UCSD-AML1 (cell line): ENCODE measurements at regions not wholly inside any gene's neighbourhood (a gene's known extent, or its start where the extent isn't known, plus 50 kb on each side); places are given as distances from the start of the nearest gene placed in this dataset.

Source experiments
- DNase-seq: peaks from one replicate; lab custom pipeline; 2025; ENCODE audit not compliant: unreplicated experiment; lab: John Stamatoyannopoulos, UW

DNA sequence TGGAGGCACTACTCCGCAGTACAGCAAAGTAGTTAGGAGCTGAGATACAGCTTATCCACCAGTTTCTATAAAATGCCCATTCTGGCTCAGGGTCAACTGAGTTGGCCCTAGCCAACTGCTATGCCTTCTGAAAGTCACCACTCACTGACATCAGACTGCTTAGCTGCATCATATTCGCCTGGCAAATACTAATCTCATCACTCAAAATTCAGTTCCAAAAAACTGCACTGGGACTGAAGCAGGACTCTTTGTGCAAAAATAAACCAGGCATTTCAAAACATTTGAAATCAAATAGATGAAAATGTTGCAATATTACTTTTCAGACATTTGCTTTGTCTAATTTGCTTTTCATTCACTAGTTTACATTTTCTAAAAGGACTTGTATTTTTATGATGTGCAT lies 230.0 kb downstream of the ALDH8A1 start:
- DNase-seq: no peak

GRCh38 chr6:134719286-134719685 lies 230.6 kb downstream of the ALDH8A1 start:
- no peak for DNase-seq

- no peak for DNase-seq
Measured at GRCh38 chr6:134714679-134715078, 235.2 kb downstream of the ALDH8A1 start.

GRCh38 chr6:134714113-134714512 lies 235.8 kb downstream of the ALDH8A1 start:
- no peak for DNase-seq

- DNase-seq: no peak
Measured at GRCh38 chr6:134712311-134712710, 237.6 kb downstream of the ALDH8A1 start.

- DNase-seq: no peak
Measured at GRCh38 chr6:134708079-134708478, 241.8 kb downstream of the ALDH8A1 start.

GRCh38 chr6:134707342-134708031 lies 242.4 kb downstream of the ALDH8A1 start:
- DNase-seq: no peak

GRCh38 chr6:134706806-134707205 lies 243.1 kb downstream of the ALDH8A1 start:
- DNase-seq: no peak

DNA sequence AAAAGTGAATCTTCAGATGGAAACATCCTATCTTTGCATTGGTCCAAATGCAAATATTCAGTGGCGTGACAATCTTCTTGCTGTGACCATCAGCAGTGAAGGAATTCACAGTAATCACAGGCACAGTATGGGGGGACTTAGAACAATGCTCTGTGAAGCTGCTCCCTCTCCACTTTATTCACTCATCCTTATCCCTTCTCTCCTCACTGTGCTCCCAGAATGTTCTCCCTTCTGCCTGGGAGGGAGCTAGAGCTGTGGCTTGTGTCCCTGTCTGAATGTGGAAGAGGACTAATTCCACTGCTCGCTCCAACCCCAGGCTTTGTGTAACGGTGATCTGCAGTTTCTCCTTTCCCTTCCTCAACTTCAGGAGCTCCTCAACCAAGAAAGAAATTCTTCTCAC lies 243.7 kb downstream of the ALDH8A1 start:
- DNase-seq: no peak

DNA sequence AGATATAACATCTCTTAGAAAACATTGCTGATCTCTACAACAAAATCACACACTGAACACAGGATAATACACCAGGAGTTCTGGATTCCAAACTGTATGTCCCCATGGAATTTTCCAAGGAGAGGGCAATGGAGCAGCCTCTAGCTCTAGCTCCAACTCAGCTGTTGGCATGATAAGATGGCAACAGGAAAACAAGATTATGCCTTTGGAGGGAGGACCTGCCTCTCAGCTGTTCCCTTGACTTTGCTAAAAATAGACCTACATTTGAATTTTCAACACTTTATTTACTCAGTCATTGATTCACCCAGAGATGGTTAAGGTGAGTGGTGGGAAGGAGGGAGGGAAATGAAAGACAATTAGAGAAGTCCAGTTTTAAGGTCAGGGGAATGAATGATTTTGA lies 246.7 kb downstream of the ALDH8A1 start:
- DNase-seq: no peak

- no peak for DNase-seq
Measured at GRCh38 chr6:134702279-134702678, 247.6 kb downstream of the ALDH8A1 start.

GRCh38 chr6:134701301-134701700 lies 248.6 kb downstream of the ALDH8A1 start:
- DNase-seq: no peak

- no peak for DNase-seq
Measured at GRCh38 chr6:134698228-134698627, 251.7 kb downstream of the ALDH8A1 start.

DNA sequence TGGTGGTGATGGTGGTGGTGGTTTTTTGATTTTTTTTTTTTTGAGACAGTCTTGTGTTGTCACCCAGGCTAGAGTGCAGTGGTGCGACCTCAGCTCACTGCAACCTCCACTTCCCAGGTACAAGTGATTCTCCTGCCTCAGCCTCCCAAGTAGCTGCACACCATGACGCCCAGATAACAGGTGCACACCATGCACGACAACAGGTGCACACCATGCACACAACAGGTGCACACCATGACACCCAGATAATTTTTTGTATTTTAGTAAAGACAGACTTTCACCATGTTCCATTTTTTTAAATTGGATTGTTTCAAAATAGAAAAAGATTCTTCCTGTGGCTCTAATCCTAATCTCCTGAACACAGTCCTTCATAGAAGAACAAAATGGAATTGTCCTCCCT lies 257.9 kb downstream of the ALDH8A1 start:
- DNase-seq: no peak

DNA sequence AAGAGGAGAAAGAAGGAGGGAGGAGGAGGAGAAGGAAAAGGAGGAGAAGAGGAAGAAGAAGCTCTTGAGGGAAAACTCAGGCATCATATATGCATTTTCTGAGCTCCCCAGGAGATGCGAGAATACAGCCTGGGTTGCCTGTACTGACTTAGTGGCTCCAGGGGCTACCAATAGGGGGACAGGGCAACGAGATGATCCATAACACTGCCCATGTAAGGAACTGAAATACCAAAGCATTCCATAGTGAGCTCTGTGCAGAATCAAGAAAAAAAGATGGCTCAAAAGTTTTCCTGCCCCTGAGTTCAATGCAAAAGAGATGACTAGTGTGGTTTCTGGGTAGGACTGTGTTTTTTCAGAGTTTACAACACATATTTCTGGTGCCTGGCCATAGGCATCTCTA lies 258.7 kb downstream of the ALDH8A1 start:
- no peak for DNase-seq

DNA sequence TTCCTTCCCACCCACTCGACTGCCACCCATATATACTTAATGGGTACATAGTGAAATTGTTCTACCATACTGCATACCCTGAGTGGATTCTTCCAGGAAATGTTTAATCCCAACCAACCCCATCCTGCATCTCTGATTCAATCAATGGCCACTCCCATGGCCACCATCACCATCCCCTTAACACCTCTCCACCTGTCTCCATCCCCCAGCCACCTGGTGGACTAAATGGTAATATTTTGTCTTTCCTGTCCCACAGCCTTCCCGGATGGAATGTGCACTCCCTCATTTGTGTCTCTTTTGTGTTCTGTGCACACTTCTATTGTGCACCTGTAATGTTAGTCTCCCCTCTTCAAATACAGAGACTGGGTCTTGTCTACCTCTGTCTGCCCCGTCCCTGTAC lies 259.9 kb downstream of the ALDH8A1 start:
- DNase-seq: no peak

DNA sequence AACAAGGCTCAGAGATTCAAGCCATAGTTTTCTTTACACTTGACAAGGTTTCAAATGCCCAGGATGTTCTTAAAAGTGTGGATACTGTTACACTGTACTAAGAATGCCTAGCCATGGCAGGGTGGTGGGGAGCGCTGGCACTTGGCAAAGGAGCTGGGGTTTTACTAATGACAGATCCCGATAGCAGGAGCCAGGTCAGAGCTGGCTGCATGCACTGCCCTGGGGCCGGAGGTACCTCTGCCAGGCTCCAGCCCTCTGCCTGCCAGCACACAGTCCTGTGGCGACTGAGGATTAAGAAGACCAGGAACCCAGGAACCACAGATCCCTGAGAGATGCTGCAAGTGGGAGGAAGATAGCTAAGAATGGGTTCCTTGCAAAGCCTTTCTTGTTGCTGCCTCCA lies 260.3 kb downstream of the ALDH8A1 start:
- no peak for DNase-seq

DNA sequence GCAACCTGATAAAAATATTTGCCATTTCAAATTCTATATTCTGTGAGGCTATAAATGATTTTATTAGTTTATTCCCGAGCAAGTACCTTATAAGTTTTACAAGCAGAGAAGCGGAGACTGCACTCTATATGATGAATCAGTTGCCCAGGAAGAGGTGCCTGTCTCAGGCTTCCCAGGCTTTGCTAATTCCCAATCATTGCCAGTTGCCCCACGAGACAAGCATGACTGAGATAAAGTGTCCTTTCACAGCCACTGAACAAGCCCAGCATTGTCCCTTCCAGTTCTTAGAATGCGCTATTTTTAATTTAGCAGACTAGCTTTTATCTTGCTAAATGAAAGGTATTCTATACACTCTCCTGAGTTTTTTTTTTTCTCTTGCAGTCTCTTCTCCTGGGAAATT lies 260.7 kb downstream of the ALDH8A1 start:
- DNase-seq: no peak

DNA sequence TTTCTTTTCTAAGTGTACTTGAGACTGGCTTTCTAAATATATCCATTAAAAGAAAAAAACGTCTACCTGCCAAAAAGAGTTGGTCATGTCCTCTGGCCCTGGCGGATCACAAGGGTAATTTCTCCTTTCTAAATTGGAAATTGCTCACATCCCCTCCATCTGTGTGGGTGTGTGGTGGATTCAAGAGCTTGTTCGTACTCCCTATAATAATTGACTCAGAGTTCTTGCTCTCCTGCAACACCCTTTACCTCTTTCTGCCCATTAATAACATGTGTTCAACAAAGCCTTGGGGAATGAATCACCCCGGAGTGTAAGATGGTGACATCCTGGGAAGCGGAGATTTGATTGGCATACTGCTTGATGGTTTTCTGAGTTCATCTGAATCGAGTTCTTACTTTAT lies 263.8 kb downstream of the ALDH8A1 start:
- no peak for DNase-seq

- no peak for DNase-seq
Measured at GRCh38 chr6:134684423-134684795, 265.5 kb downstream of the ALDH8A1 start.

GRCh38 chr6:134683783-134684422 lies 266.0 kb downstream of the ALDH8A1 start:
- no peak for DNase-seq

DNA sequence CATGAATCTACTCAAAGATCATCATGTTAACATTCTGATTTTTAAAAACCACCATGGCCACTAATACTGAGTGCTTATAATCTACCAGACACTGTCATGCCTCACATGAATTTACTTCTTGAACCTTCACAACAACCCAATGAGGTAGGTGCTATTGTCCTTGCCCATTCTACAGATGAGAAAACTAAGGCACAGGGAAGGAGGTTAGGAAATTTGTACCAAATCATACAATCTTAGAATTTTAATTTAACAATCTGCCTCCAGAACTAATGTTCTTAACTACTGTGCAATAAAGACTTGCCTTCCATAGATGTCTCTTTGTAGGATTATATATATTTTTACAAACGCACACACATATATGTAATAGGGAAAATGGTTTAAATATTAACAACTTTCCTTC lies 269.5 kb downstream of the ALDH8A1 start:
- DNase-seq: no peak

DNA sequence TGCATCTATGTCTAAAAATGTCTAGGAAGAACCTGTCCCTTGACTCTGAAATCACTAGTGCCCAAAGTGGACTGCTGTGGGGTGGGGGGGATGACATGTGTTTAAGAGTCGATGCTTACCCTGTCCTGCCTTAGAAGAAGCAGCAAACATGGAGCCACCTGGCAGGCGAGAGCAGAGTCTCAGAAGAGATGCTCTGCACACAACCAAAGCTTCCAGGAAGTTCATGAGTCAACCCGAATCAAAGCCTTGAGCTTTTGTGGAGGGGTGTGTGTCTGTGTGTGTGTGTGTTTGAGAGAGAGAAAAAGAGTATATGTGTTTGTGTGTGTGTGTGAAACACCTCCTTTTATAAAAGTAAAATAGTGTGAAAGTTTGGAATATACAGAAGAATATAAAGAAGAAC lies 269.9 kb downstream of the ALDH8A1 start:
- DNase-seq: no peak
